22Rv1 (cell line): ENCODE measurements at regions not wholly inside any gene's neighbourhood (a gene's known extent, or its start where the extent isn't known, plus 50 kb on each side); places are given as distances from the start of the nearest gene placed in this dataset.

Experiments used
- ZFX ChIP-seq: fragments of 450-650 bp; IDR thresholded peaks from 2 replicates; pipeline ENCODE4 v1.6.1; 2017; ENCODE audit warnings: antibody characterized with exemption, borderline replicate concordance
- TF ChIP-seq, protein P1 (sequence below): fragments of 450-650 bp; IDR thresholded peaks from 2 replicates; pipeline ENCODE4 v1.5.1; 2017; ENCODE audit warnings: mild to moderate bottlenecking

DNA sequence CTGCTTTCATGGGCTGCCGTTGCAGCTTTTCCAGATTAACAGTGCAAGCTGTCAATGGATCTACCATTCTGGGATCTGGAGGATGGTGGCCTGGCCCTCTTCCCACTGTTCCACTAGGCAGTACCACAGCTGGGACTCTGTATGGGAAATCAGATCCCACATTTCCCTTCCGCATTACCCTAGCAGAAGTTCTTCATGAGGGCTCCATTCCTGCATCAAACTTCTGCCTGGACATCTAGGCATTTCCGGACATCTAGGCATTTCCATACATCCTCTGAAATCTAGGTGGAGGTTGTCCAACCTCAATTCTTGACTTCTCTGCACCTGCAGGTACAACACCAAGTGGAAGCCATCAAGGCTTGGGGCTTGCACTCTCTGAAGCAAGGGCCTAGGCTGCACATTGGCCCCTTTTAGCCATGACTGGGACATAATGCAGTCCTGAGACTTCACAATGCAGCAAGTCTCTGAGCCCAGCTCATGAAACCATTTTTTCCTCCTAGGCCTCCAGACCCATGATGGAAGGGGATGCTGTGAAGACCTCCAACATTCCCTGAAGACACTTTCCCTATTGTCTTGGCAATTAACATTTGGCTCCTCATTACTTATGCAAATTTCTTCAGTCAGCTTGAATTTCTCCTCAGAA is 863.3 kb downstream of the C12orf50 start:
- TF ChIP-seq, protein P1, sequence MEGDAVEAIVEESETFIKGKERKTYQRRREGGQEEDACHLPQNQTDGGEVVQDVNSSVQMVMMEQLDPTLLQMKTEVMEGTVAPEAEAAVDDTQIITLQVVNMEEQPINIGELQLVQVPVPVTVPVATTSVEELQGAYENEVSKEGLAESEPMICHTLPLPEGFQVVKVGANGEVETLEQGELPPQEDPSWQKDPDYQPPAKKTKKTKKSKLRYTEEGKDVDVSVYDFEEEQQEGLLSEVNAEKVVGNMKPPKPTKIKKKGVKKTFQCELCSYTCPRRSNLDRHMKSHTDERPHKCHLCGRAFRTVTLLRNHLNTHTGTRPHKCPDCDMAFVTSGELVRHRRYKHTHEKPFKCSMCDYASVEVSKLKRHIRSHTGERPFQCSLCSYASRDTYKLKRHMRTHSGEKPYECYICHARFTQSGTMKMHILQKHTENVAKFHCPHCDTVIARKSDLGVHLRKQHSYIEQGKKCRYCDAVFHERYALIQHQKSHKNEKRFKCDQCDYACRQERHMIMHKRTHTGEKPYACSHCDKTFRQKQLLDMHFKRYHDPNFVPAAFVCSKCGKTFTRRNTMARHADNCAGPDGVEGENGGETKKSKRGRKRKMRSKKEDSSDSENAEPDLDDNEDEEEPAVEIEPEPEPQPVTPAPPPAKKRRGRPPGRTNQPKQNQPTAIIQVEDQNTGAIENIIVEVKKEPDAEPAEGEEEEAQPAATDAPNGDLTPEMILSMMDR = no peak
- TF ChIP-seq ZFX = no peak
